Activated CD8-positive, alpha-beta memory T cell treated with anti-CD3 and anti-CD28 coated beads for 1 hour (primary cell): ENCODE measurements at regions not wholly inside any gene's neighbourhood (a gene's known extent, or its start where the extent isn't known, plus 50 kb on each side); places are given as distances from the start of the nearest gene placed in this dataset.
"Not testable (repeated sequence)": the region's sequence is repeated elsewhere in the genome, so short reads cannot be mapped to it uniquely, and the experiment has no call there.

Source experiments
- DNase-seq, 2 donors: peaks; one replicate each; pipeline ENCODE4 v3.0.0-alpha.2; 2020; ENCODE audit warnings: low read depth in 1 of 2; ENCODE audit errors: extremely low read depth in 1 of 2

GRCh38 chr6:19562468-19562867, 274.7 kb upstream of the ID4 start:
- DNase-seq: no peak

- DNase-seq: no peak
Measured at GRCh38 chr6:19569563-19569962, 267.6 kb upstream of the ID4 start.

GRCh38 chr6:19571176-19571575, 266.0 kb upstream of the ID4 start:
- DNase-seq: no peak

- no peak for DNase-seq
Measured at GRCh38 chr6:19578481-19578880, 258.7 kb upstream of the ID4 start.

- DNase-seq: not testable (repeated sequence)
Measured at GRCh38 chr6:19584207-19584606, 253.0 kb upstream of the ID4 start.

- no peak for DNase-seq
Measured at GRCh38 chr6:19587238-19587942, 249.8 kb upstream of the ID4 start.

GRCh38 chr6:19590501-19591131, 246.6 kb upstream of the ID4 start:
- DNase-seq: no peak

- DNase-seq: no peak
Measured at GRCh38 chr6:19597809-19598320, 239.3 kb upstream of the ID4 start.

GRCh38 chr6:19599796-19600464, 237.2 kb upstream of the ID4 start:
- DNase-seq: no peak

- no peak for DNase-seq
Measured at GRCh38 chr6:19602434-19603013, 234.6 kb upstream of the ID4 start.

GRCh38 chr6:19603721-19604120, 233.4 kb upstream of the ID4 start:
- no peak for DNase-seq

- no peak for DNase-seq
Measured at GRCh38 chr6:19605624-19606023, 231.5 kb upstream of the ID4 start.

- no peak for DNase-seq
Measured at GRCh38 chr6:19608546-19608945, 228.6 kb upstream of the ID4 start.

- DNase-seq: no peak
Measured at GRCh38 chr6:19609972-19610641, 227.1 kb upstream of the ID4 start.

GRCh38 chr6:19612672-19613466, 224.3 kb upstream of the ID4 start:
- DNase-seq: not testable (repeated sequence)

GRCh38 chr6:19613678-19614077, 223.5 kb upstream of the ID4 start:
- DNase-seq: no peak

- no peak for DNase-seq
Measured at GRCh38 chr6:19616022-19616421, 221.1 kb upstream of the ID4 start.

GRCh38 chr6:19632230-19632629, 204.9 kb upstream of the ID4 start:
- DNase-seq: no peak

GRCh38 chr6:19632786-19633185, 204.4 kb upstream of the ID4 start:
- no peak for DNase-seq

- DNase-seq: no peak
Measured at GRCh38 chr6:19635728-19636127, 201.4 kb upstream of the ID4 start.
